Stomach (tissue), 8 donors: ENCODE measurements at regions not wholly inside any gene's neighbourhood (a gene's known extent, or its start where the extent isn't known, plus 50 kb on each side); places are given as distances from the start of the nearest gene placed in this dataset.
"Not testable (repeated sequence)": the region's sequence is repeated elsewhere in the genome, so short reads cannot be mapped to it uniquely, and the experiment has no call there.

Experiments used
- DNase-seq, 2 donors: peaks; one replicate each; pipeline versions ENCODE4 v3.0.0 to v3.0.0-alpha.2; 2013 to 2019
- H3K27ac ChIP-seq, 5 donors: fragments of 200-600 bp in 4 of 5; sonication (generic) in 4 of 5; one replicate each; pipeline ENCODE4 v1.5.1; 2013 to 2019; ENCODE audit warnings: mild to moderate bottlenecking in 1 of 5, moderate library complexity in 1 of 5
- H3K27me3 ChIP-seq, 3 donors: fragments of 200-600 bp; sonication (generic); one replicate each; pipeline ENCODE4 v1.5.1; 2017 to 2019; ENCODE audit warnings: mixed run types in 1 of 3
- H3K36me3 ChIP-seq, 4 donors: fragments of 200-600 bp; sonication (generic); 1 replicate in 3 of 4; 2 replicates in 1 of 4; pipeline ENCODE4 v1.5.1; 2016 to 2019
- H3K4me1 ChIP-seq, 4 donors: fragments of 200-600 bp; sonication (generic); one replicate each; pipeline ENCODE4 v1.5.1; 2016 to 2019
- H3K4me3 ChIP-seq, 4 donors: fragments of 200-600 bp; sonication (generic) in 3 of 4; one replicate each; pipeline ENCODE4 v1.5.1; 2016 to 2019; ENCODE audit warnings: mild to moderate bottlenecking in 1 of 4
- H3K9me3 ChIP-seq, 4 donors: fragments of 200-600 bp; sonication (generic); one replicate each; pipeline ENCODE4 v1.5.1; 2016 to 2019
- EP300 ChIP-seq: sonication (generic); formaldehyde crosslinking; IDR thresholded peaks from one replicate; pipeline ENCODE4 v1.6.1; 2017; ENCODE audit warnings: antibody characterized with exemption
- POLR2A ChIP-seq, 4 donors: fragments of 450-650 bp; IDR thresholded peaks; one replicate each; pipeline ENCODE4 v1.6.1; 2016; ENCODE audit warnings: antibody characterized with exemption in 4 of 4, control low read depth in 2 of 4, mild to moderate bottlenecking in 1 of 4, moderate library complexity in 1 of 4
- POLR2AphosphoS5 ChIP-seq, 3 donors: sonication (generic); formaldehyde crosslinking; IDR thresholded peaks; one replicate each; pipeline ENCODE4 v1.6.1; 2016; ENCODE audit warnings: antibody characterized with exemption in 3 of 3
- WGBS, 5 donors: extraction: QIAGEN DNeasy Blood & Tissue Kit in 3 of 5; methylation state at CpG; one replicate each; pipeline versions ENCODE4 v1.1.5 to v1.1.7; 2013 to 2018; 5-methylcytosine and 5-hydroxymethylcytosine counted together
- intact Hi-C: fragments of 100-400 bp; cut with DNase I; formaldehyde crosslinking; loops from one replicate; pipeline ENCODE4 v1.15.1; 2023; ENCODE audit warnings: low total_unique reads
- TF ChIP-seq, protein P1 (sequence below), 7 experiments: fragments of 450-650 bp in 4 of 7; fragments of 200-600 bp in 3 of 7; sonication (generic) in 3 of 7; IDR thresholded peaks; one replicate each; pipeline ENCODE4 v1.5.1; 2016 to 2019; ENCODE audit warnings: antibody characterized with exemption in 7 of 7, control low read depth in 2 of 7, mild to moderate bottlenecking in 1 of 7
- donor health status: healthy with polysubstance abuse.
- donor health status: Bipolar disorder and iron deficiency.
- donor health status: healthy.

DNA sequence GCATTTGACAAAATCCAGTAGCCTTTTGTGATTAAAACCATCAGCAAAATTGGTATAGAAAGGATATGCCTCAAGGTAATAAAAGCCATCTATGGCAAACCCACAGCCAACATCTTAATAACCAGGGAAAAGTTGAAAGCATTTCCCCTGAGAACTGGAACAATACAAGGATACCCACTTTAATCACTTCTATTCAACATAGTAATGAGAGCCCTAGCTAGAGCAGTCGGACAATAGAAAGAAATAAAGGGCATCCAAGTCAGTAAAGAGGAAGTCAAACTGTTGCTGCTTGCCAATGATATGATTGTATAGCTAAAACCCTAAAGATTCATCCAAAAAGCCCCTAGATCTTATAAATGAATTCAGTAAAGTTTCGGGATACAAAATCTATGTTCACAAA lies 1510.3 kb downstream of the PCDH9 start:
- WGBS, 5 donors: 73 to 92% (median 82%) methylated on average over 2 of the region's 2 CpGs
- Histone ChIP-seq H3K27ac (no peak overlapping the region), H3K36me3 (no peaks in the 10 kb centered on the region), H3K4me1 (no peaks in the 10 kb centered on the region), H3K9me3 (no peaks in the 10 kb centered on the region), H3K27me3 (no peaks in the 10 kb centered on the region), H3K4me3 (no peak overlapping the region)
- TF ChIP-seq EP300 (no peak), POLR2A (IDR thresholded peaks at IDR 0.05) (no peak), POLR2AphosphoS5 (IDR thresholded peaks at IDR 0.05) (no peak)
- TF ChIP-seq, protein P1, sequence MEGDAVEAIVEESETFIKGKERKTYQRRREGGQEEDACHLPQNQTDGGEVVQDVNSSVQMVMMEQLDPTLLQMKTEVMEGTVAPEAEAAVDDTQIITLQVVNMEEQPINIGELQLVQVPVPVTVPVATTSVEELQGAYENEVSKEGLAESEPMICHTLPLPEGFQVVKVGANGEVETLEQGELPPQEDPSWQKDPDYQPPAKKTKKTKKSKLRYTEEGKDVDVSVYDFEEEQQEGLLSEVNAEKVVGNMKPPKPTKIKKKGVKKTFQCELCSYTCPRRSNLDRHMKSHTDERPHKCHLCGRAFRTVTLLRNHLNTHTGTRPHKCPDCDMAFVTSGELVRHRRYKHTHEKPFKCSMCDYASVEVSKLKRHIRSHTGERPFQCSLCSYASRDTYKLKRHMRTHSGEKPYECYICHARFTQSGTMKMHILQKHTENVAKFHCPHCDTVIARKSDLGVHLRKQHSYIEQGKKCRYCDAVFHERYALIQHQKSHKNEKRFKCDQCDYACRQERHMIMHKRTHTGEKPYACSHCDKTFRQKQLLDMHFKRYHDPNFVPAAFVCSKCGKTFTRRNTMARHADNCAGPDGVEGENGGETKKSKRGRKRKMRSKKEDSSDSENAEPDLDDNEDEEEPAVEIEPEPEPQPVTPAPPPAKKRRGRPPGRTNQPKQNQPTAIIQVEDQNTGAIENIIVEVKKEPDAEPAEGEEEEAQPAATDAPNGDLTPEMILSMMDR (IDR thresholded peaks at IDR 0.05): no peak
- no peak for DNase-seq
- intact Hi-C loops: no loop called here

DNA sequence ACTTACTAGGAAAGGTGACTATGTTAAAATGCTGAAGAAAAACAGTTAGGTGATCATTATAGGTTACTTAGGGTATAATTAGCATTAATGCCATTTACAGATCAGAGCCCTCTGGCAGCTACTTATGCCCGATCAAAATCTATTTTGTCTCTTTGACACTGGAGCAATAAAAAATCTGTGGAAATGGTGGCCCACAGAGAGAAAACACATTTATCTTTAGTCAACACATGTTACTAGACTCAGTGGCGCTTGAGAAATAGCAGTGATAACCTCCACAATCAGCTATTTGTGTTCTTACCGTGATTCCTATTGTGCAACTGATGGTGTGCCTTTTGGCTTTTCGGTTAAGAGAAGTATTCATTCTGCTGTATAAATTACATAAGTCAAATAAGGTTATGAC lies 1519.6 kb downstream of the PCDH9 start:
- no peak overlapping the region for H3K4me3 ChIP-seq
- no peak for TF ChIP-seq EP300
- TF ChIP-seq POLR2AphosphoS5 (IDR thresholded peaks at IDR 0.05): no peak
- no peak for TF ChIP-seq POLR2A (IDR thresholded peaks at IDR 0.05)
- TF ChIP-seq, protein P1 (IDR thresholded peaks at IDR 0.05): no peak
- H3K4me1 ChIP-seq: no peaks in the 10 kb centered on the region
- DNase-seq: peak in 1 of 2 donors; percentile 3
- intact Hi-C loops: no loop called here
- H3K27ac ChIP-seq: no peak overlapping the region
- WGBS, 5 donors: 32 to 56% (median 35%) methylated on average over 4 of the region's 4 CpGs
- no peaks in the 10 kb centered on the region for H3K36me3 ChIP-seq
- H3K27me3 ChIP-seq: no peaks in the 10 kb centered on the region
- H3K9me3 ChIP-seq: no peaks in the 10 kb centered on the region

DNA sequence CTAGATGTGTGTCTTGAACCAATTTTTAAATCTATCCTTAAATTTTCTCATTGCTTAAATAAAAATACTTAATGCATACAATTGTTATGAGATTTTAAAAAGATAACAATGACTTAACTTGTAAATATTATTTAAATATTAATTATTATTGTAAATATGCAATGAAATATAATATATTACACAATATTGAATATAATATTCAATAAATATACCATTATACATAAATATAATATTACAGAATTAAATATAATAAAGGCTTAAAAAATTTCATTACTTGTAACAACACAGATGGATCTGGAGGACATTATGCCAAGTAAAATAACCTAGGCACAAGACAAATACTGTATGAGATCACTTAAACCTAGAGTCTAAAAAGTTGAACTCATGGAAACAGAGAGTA lies 1532.3 kb downstream of the PCDH9 start:
- Histone ChIP-seq H3K9me3 (no peaks in the 10 kb centered on the region), H3K4me3 (no peak overlapping the region), H3K27me3 (no peaks in the 10 kb centered on the region), H3K27ac (no peak overlapping the region), H3K36me3 (no peaks in the 10 kb centered on the region), H3K4me1 (no peaks in the 10 kb centered on the region)
- intact Hi-C loops: no loop called here
- DNase-seq: no peak
- TF ChIP-seq POLR2AphosphoS5 (IDR thresholded peaks at IDR 0.05): no peak
- no peak for TF ChIP-seq EP300
- TF ChIP-seq, protein P1 (IDR thresholded peaks at IDR 0.05): no peak
- no peak for TF ChIP-seq POLR2A (IDR thresholded peaks at IDR 0.05)

DNA sequence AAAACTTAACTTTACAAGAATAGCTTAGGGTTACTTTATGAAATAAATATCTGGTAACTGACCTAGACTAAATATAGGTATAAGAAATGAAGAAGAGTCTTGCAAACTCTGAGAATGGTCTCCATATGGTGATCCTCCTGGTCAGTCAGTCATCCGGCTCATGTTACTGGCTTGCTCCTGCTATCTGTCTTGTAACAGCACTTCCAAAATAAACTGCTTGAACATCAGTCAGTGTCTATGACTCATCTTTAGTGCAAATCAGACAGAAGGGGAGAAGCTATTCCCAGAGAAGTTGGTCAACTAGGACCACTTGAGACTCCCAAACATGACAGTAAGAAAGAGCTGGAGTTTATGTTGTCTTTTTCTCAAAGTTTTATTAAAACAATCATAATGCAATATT lies 1550.9 kb downstream of the PCDH9 start:
- Histone ChIP-seq H3K4me1 (no peaks in the 10 kb centered on the region), H3K27me3 (no peaks in the 10 kb centered on the region), H3K4me3 (no peak overlapping the region), H3K9me3 (peaks cover 0 to 9% (median 4%) of the 10 kb centered on the region in 4 donors), H3K27ac (no peak overlapping the region), H3K36me3 (no peaks in the 10 kb centered on the region)
- WGBS, 5 donors: 81 to 91% (median 86%) methylated on average over 1 of the region's 1 CpG
- no peak for TF ChIP-seq POLR2A (IDR thresholded peaks at IDR 0.05)
- intact Hi-C loops: no loop called here
- no peak for DNase-seq

DNA sequence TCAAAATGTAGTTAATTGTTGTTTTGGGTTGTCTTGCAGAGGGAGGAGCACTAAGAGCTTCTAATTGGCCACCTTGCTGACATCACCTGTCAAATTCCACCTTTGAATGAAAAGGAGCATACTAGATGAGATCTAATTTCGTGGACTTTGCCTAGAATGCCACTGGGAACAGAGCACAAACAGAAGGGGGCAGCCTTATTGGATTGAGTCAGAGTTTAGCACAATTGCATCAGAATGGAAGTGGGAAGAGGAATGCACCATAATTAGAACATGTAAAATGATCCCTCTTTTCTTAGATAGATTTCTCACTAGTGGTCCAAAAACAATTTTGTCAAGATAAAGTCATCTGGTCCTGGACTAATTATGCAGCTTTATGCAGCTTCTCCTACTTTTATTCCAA lies 1552.2 kb downstream of the PCDH9 start:
- H3K36me3 ChIP-seq: no peaks in the 10 kb centered on the region
- H3K4me3 ChIP-seq: no peak overlapping the region
- no peak for DNase-seq
- intact Hi-C loops: no loop called here
- H3K27ac ChIP-seq: no peak overlapping the region
- TF ChIP-seq POLR2AphosphoS5 (IDR thresholded peaks at IDR 0.05): no peak
- no peak for TF ChIP-seq POLR2A (IDR thresholded peaks at IDR 0.05)
- no peak for TF ChIP-seq EP300
- TF ChIP-seq, protein P1 (IDR thresholded peaks at IDR 0.05): no peak
- no peaks in the 10 kb centered on the region for H3K4me1 ChIP-seq
- 35 to 57% (median 39%) methylated on average over 1 of the region's 1 CpG for WGBS, 5 donors
- H3K27me3 ChIP-seq: no peaks in the 10 kb centered on the region
- H3K9me3 ChIP-seq: peaks cover 0 to 9% (median 4%) of the 10 kb centered on the region in 4 donors

DNA sequence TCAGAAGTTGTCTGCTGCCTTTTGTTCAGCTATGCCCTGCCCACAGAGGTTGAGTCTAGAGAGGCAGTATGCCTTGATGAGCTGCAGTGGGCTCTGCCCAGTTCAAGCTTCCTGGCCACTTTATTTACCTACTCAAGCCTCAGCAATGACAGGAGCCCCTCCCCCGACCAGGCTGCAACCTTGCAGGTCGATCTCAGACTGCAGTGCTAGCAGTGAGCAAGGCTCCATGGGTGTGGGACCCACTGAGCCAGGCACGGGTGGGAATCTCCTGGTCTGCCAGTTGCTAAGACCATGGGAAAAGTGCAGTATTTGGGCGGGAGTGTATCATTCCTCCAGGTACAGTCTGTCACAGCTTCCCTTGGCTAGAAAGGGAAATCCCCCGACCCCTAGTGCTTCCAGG lies 1554.8 kb downstream of the PCDH9 start:
- H3K4me3 ChIP-seq, intact Hi-C loops, H3K4me1 ChIP-seq, DNase-seq, H3K27me3 ChIP-seq, H3K36me3 ChIP-seq, H3K27ac ChIP-seq: not testable (repeated sequence)
- peaks cover 0 to 17% (median 8%) of the 10 kb centered on the region in 4 donors for H3K9me3 ChIP-seq
- 62 to 90% (median 74%) methylated on average over 2 to 5 of the region's 5 CpGs for WGBS, 5 donors
